ENCODE measurements at regions not wholly inside any gene's neighbourhood (a gene's known extent, or its start where the extent isn't known, plus 50 kb on each side); places are given as distances from the start of the nearest gene placed in this dataset.

DNA sequence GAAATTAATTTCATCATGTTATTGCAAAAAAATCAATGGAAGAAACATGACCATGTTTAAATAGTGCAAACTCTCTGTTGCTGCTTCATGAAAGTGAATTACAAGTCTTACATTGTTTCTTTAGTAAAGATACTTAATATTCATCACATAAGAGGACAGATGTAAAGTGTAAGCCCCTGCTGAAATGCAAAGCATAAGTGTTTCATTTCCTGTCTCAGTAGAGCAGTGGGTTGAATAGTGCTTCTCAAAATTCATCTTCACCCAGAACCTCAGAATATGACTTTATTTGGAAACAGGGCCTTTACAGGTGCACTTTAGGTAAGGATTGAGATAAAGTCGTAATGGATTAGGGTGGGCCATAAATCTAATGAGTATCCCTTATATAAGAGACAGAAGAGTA lies 738.4 kb upstream of the RGS18 start:
- TF ChIP-seq ESRRG (CRISPR knock-in tag; IDR thresholded peaks at IDR 0.05) (no peak), ZNF565 (CRISPR knock-in tag; conservative IDR thresholded peaks at IDR 0.05; ENCODE audit: low read depth) (no peak), TCF4 (CRISPR knock-in tag; IDR thresholded peaks at IDR 0.05; ENCODE audit: borderline replicate concordance) (no peak), ISL1 (CRISPR knock-in tag; IDR thresholded peaks at IDR 0.05) (no peak), SNAI2 (CRISPR knock-in tag; IDR thresholded peaks at IDR 0.05) (no peak)
- TF ChIP-seq, protein P1, sequence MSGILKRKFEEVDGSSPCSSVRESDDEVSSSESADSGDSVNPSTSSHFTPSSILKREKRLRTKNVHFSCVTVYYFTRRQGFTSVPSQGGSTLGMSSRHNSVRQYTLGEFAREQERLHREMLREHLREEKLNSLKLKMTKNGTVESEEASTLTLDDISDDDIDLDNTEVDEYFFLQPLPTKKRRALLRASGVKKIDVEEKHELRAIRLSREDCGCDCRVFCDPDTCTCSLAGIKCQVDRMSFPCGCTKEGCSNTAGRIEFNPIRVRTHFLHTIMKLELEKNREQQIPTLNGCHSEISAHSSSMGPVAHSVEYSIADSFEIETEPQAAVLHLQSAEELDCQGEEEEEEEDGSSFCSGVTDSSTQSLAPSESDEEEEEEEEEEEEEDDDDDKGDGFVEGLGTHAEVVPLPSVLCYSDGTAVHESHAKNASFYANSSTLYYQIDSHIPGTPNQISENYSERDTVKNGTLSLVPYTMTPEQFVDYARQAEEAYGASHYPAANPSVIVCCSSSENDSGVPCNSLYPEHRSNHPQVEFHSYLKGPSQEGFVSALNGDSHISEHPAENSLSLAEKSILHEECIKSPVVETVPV (CRISPR knock-in tag; IDR thresholded peaks at IDR 0.05), result no peak
- TF ChIP-seq, protein P2, sequence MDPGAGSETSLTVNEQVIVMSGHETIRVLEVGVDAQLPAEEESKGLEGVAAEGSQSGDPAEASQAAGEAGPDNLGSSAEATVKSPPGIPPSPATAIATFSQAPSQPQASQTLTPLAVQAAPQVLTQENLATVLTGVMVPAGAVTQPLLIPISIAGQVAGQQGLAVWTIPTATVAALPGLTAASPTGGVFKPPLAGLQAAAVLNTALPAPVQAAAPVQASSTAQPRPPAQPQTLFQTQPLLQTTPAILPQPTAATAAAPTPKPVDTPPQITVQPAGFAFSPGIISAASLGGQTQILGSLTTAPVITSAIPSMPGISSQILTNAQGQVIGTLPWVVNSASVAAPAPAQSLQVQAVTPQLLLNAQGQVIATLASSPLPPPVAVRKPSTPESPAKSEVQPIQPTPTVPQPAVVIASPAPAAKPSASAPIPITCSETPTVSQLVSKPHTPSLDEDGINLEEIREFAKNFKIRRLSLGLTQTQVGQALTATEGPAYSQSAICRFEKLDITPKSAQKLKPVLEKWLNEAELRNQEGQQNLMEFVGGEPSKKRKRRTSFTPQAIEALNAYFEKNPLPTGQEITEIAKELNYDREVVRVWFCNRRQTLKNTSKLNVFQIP (CRISPR knock-in tag; IDR thresholded peaks at IDR 0.05; ENCODE audit: borderline replicate concordance, low read depth), result no peak

GRCh38 chr1:191427593-191427992 lies 730.7 kb upstream of the RGS18 start:
- no peak for ATAC-seq
- no peak for TF ChIP-seq BACH2 (CRISPR knock-in tag; IDR thresholded peaks at IDR 0.05; ENCODE audit: borderline replicate concordance)
- TF ChIP-seq SNAI2 (CRISPR knock-in tag; IDR thresholded peaks at IDR 0.05), result no peak
- no peak for TF ChIP-seq ESRRG (CRISPR knock-in tag; IDR thresholded peaks at IDR 0.05)
- TF ChIP-seq ZFP3 (CRISPR knock-in tag; IDR thresholded peaks at IDR 0.05), result no peak
- TF ChIP-seq ZFP30 (CRISPR knock-in tag; IDR thresholded peaks at IDR 0.05), result no peak
- TF ChIP-seq TCF4 (CRISPR knock-in tag; IDR thresholded peaks at IDR 0.05; ENCODE audit: borderline replicate concordance), result no peak
- no peak for TF ChIP-seq GLIS3 (CRISPR knock-in tag; IDR thresholded peaks at IDR 0.05)
- TF ChIP-seq TOX (CRISPR knock-in tag; IDR thresholded peaks at IDR 0.05; ENCODE audit: borderline replicate concordance), result no peak
- TF ChIP-seq, protein P3, sequence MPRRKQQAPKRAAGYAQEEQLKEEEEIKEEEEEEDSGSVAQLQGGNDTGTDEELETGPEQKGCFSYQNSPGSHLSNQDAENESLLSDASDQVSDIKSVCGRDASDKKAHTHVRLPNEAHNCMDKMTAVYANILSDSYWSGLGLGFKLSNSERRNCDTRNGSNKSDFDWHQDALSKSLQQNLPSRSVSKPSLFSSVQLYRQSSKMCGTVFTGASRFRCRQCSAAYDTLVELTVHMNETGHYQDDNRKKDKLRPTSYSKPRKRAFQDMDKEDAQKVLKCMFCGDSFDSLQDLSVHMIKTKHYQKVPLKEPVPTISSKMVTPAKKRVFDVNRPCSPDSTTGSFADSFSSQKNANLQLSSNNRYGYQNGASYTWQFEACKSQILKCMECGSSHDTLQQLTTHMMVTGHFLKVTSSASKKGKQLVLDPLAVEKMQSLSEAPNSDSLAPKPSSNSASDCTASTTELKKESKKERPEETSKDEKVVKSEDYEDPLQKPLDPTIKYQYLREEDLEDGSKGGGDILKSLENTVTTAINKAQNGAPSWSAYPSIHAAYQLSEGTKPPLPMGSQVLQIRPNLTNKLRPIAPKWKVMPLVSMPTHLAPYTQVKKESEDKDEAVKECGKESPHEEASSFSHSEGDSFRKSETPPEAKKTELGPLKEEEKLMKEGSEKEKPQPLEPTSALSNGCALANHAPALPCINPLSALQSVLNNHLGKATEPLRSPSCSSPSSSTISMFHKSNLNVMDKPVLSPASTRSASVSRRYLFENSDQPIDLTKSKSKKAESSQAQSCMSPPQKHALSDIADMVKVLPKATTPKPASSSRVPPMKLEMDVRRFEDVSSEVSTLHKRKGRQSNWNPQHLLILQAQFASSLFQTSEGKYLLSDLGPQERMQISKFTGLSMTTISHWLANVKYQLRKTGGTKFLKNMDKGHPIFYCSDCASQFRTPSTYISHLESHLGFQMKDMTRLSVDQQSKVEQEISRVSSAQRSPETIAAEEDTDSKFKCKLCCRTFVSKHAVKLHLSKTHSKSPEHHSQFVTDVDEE (CRISPR knock-in tag; IDR thresholded peaks at IDR 0.05), result no peak
- no peak for TF ChIP-seq ARNTL (CRISPR knock-in tag; IDR thresholded peaks at IDR 0.05; ENCODE audit: borderline replicate concordance, low read depth)
- TF ChIP-seq PATZ1 (CRISPR knock-in tag; IDR thresholded peaks at IDR 0.05; ENCODE audit: borderline replicate concordance), result no peak
- TF ChIP-seq OSR1 (CRISPR knock-in tag; IDR thresholded peaks at IDR 0.05), result no peak
- TF ChIP-seq ZNF565 (CRISPR knock-in tag; conservative IDR thresholded peaks at IDR 0.05; ENCODE audit: low read depth), result no peak
- no peak for TF ChIP-seq CSDC2 (CRISPR knock-in tag; IDR thresholded peaks at IDR 0.05)
- TF ChIP-seq ZC3H10 (CRISPR knock-in tag; IDR thresholded peaks at IDR 0.05), result no peak
- no peak for TF ChIP-seq ISL1 (CRISPR knock-in tag; IDR thresholded peaks at IDR 0.05)
- TF ChIP-seq CREB5 (CRISPR knock-in tag; IDR thresholded peaks at IDR 0.05; ENCODE audit: low read depth), result no peak

More for the DNA sequence above, 738.4 kb upstream of the RGS18 start:
- no peak for ATAC-seq

GRCh38 chr1:191432817-191433216 lies 725.4 kb upstream of the RGS18 start:
- no peak for ATAC-seq
- TF ChIP-seq PPARA (CRISPR knock-in tag; IDR thresholded peaks at IDR 0.05; ENCODE audit: borderline replicate concordance) (no peak), TOX (CRISPR knock-in tag; IDR thresholded peaks at IDR 0.05; ENCODE audit: borderline replicate concordance) (no peak), ZC3H10 (CRISPR knock-in tag; IDR thresholded peaks at IDR 0.05) (no peak), CSDC2 (CRISPR knock-in tag; IDR thresholded peaks at IDR 0.05) (no peak), ESRRG (CRISPR knock-in tag; IDR thresholded peaks at IDR 0.05) (no peak), SNAI2 (CRISPR knock-in tag; IDR thresholded peaks at IDR 0.05) (no peak), OSR1 (CRISPR knock-in tag; IDR thresholded peaks at IDR 0.05) (no peak)

All from SK-N-SH treated with all-trans-retinoic acid at 6 μM for 48 hours (cell line).